Breast epithelium (tissue), 3 donors: ENCODE measurements at regions not wholly inside any gene's neighbourhood (a gene's known extent, or its start where the extent isn't known, plus 50 kb on each side); places are given as distances from the start of the nearest gene placed in this dataset.

Experiments used
- CTCF ChIP-seq, 3 donors: fragments of 450-650 bp; IDR thresholded peaks; one replicate each; pipeline ENCODE4 v1.5.1; 2016 to 2017; ENCODE audit warnings: antibody characterized with exemption in 3 of 3, mild to moderate bottlenecking in 3 of 3, moderate library complexity in 3 of 3
- POLR2A ChIP-seq: fragments of 450-650 bp; IDR thresholded peaks from one replicate; pipeline ENCODE4 v1.6.1; 2016; ENCODE audit warnings: antibody characterized with exemption, mild to moderate bottlenecking, moderate library complexity

DNA sequence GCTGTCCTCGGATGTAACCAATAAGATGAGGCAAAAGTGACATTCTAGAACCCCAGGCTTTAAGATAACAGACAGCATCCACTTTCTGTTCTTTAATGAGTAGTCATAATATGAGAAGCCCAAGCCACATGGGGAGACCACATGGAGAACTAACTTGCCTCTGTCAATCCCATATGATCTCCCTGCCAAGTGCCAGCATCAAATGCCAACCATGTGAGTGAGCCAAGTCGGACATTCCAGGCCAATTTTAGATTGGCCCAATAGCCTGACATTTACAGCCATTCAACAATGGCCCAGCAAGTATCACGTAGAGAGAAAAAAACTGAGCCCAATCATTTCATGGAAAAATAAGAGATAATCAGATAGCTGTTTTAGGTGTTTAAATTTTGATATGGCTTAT lies 2048.3 kb upstream of the RAG2 start:
- TF ChIP-seq CTCF (IDR thresholded peaks at IDR 0.05) (no peak), POLR2A (no peak)
